Calu3 (cell line): ENCODE measurements at regions not wholly inside any gene's neighbourhood (a gene's known extent, or its start where the extent isn't known, plus 50 kb on each side); places are given as distances from the start of the nearest gene placed in this dataset.

ENCODE experiments used
- BruUV-seq: library from RNA; stranded (reverse); fragments of 400-500 nt; replicated peaks from 2 replicates; lab custom pipeline; 2021; lab: Mats Ljungman, UMichigan
- CTCF ChIA-PET: fragments of 300-600 bp; sonication (Branson Sonifier 250); formaldehyde crosslinking; loops from one replicate; lab custom pipeline; 2022; ENCODE audit warnings: antibody characterized with exemption; lab: Charles Lee
- DNase-seq: peaks from one replicate; pipeline ENCODE4 v3.0.0; 2022
- H3K27ac Mint-ChIP-seq: one replicate; pipeline ENCODE4 v1.8.0; 2022; ENCODE audit warnings: mixed read lengths; ENCODE audit not compliant: unreplicated experiment
- H3K27me3 Mint-ChIP-seq: one replicate; pipeline ENCODE4 v1.8.0; 2022; ENCODE audit warnings: mixed read lengths; ENCODE audit not compliant: unreplicated experiment
- H3K36me3 Mint-ChIP-seq: one replicate; pipeline ENCODE4 v1.8.0; 2022; ENCODE audit warnings: mild to moderate bottlenecking, moderate library complexity, mixed read lengths; ENCODE audit not compliant: insufficient read depth, unreplicated experiment
- H3K4me1 Mint-ChIP-seq: one replicate; pipeline ENCODE4 v1.8.0; 2022; ENCODE audit warnings: mild to moderate bottlenecking, low read depth, mixed read lengths; ENCODE audit not compliant: unreplicated experiment
- H3K4me3 Mint-ChIP-seq: one replicate; pipeline ENCODE4 v1.8.0; 2022; ENCODE audit warnings: mild to moderate bottlenecking, low read depth, moderate library complexity, mixed read lengths; ENCODE audit not compliant: unreplicated experiment
- H3K9me3 Mint-ChIP-seq: one replicate; pipeline ENCODE4 v1.8.0; 2022; ENCODE audit warnings: low read depth, mixed read lengths; ENCODE audit not compliant: unreplicated experiment
- intact Hi-C: fragments of 100-400 bp; cut with micrococcal nuclease; formaldehyde crosslinking; loops from one replicate; pipeline ENCODE4 v1.10.0; 2022; ENCODE audit not compliant: unreplicated experiment
- TF ChIP-seq, protein P1 (sequence below): fragments of 200-600 bp; IDR thresholded peaks from one replicate; pipeline ENCODE4 v1.8.0; 2022; ENCODE audit warnings: antibody characterized with exemption; ENCODE audit not compliant: unreplicated experiment

DNA sequence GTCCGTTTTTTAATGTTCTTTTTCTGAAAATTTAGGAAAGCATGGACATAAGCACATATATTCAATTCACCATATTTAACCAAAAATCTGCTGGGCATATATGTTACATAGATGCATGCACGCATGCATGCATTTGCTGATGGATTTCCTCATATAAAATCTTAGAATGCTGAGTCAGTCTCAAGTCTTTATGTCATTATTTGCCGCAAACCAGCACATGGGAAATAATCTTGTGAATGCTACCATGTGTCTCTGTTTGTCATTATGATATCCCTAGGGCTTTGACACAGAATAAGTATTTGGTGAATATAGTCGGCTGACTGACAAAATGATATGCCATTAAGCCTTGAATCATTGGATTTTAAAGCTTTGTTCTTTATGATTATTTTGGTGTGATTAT is 776.5 kb downstream of the KCNT2 start:
- CTCF ChIA-PET: no interaction called here
- BruUV-seq: no TSS peak
- Mint-ChIP-seq H3K27me3 (no peaks in the 10 kb centered on the region), H3K27ac (no peak overlapping the region), H3K36me3 (no peaks in the 10 kb centered on the region), H3K9me3 (no peaks in the 10 kb centered on the region), H3K4me1 (no peaks in the 10 kb centered on the region), H3K4me3 (no peak overlapping the region)
- TF ChIP-seq, protein P1, sequence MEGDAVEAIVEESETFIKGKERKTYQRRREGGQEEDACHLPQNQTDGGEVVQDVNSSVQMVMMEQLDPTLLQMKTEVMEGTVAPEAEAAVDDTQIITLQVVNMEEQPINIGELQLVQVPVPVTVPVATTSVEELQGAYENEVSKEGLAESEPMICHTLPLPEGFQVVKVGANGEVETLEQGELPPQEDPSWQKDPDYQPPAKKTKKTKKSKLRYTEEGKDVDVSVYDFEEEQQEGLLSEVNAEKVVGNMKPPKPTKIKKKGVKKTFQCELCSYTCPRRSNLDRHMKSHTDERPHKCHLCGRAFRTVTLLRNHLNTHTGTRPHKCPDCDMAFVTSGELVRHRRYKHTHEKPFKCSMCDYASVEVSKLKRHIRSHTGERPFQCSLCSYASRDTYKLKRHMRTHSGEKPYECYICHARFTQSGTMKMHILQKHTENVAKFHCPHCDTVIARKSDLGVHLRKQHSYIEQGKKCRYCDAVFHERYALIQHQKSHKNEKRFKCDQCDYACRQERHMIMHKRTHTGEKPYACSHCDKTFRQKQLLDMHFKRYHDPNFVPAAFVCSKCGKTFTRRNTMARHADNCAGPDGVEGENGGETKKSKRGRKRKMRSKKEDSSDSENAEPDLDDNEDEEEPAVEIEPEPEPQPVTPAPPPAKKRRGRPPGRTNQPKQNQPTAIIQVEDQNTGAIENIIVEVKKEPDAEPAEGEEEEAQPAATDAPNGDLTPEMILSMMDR: no peak
- DNase-seq: no peak
- intact Hi-C loops: no loop called here

DNA sequence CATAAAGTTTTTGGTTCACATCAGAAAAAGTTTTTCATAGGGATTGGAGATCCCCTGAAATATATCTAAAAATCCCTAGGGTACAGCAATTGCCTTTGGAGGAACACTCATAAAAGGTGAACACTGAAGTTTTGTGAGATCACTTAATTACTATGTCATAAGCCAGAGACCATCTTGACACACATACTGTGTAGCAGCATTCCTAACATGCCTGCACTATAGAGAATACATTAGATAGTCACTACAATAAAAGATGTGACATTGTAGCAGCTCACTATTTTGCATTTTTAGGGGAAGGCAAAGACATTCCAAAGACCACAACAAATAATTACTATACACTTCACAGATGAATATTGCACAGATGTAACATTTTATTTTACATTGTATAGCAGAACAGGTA is 779.9 kb downstream of the KCNT2 start:
- no TSS peak for BruUV-seq
- DNase-seq: no peak
- TF ChIP-seq, protein P1: no peak
- Mint-ChIP-seq H3K4me3 (no peak overlapping the region), H3K9me3 (no peaks in the 10 kb centered on the region), H3K36me3 (no peaks in the 10 kb centered on the region), H3K27ac (no peak overlapping the region), H3K4me1 (no peaks in the 10 kb centered on the region), H3K27me3 (no peaks in the 10 kb centered on the region)
- CTCF ChIA-PET: no interaction called here
- intact Hi-C loops: no loop called here

DNA sequence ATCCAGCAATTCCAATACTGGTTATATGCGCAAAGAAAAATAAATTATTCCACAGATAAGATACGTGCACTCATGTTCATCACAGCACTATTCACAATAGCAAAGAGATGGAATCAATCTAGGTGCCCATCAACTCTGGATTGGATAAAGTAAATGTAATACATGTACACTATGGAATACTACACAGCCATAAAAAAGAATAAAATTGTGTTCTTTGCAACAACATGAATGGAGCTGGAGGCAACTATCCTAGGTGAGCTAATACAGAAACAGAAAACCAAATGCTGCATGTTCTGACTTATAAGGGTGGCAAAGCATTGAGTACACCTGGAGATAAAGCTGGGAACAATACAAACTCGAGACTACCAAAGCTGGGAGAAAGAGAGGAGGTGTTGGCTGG is 787.3 kb downstream of the KCNT2 start:
- Mint-ChIP-seq H3K36me3 (no peaks in the 10 kb centered on the region), H3K4me1 (no peaks in the 10 kb centered on the region), H3K4me3 (no peak overlapping the region), H3K27me3 (no peaks in the 10 kb centered on the region), H3K9me3 (no peaks in the 10 kb centered on the region), H3K27ac (no peak overlapping the region)
- BruUV-seq: no TSS peak
- TF ChIP-seq, protein P1: no peak
- intact Hi-C loops: no loop called here
- CTCF ChIA-PET: no interaction called here
- no peak for DNase-seq

DNA sequence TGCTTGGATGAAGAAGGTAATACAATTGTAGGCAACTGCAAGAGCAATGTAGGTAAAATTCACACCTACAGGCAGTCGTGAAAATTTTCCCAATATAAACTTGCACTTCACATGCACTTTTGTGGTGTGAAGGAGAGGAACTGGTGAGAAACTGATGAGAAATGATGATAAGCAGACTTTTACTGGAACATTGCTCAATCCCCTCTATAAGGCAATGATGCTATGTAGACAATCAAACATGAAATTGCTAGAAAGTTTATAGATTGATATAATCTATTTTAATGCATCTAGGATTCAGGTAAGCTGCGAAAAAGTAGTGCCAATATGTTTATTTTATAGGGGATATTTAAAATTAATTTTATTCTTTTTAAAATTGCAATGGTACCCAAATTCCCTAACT is 802.2 kb downstream of the KCNT2 start:
- no peak for DNase-seq
- intact Hi-C loops: no loop called here
- Mint-ChIP-seq H3K27me3 (no peaks in the 10 kb centered on the region), H3K4me3 (no peak overlapping the region), H3K9me3 (no peaks in the 10 kb centered on the region), H3K4me1 (no peaks in the 10 kb centered on the region), H3K36me3 (no peaks in the 10 kb centered on the region), H3K27ac (no peak overlapping the region)
- TF ChIP-seq, protein P1: no peak
- CTCF ChIA-PET: no interaction called here
- no TSS peak for BruUV-seq

DNA sequence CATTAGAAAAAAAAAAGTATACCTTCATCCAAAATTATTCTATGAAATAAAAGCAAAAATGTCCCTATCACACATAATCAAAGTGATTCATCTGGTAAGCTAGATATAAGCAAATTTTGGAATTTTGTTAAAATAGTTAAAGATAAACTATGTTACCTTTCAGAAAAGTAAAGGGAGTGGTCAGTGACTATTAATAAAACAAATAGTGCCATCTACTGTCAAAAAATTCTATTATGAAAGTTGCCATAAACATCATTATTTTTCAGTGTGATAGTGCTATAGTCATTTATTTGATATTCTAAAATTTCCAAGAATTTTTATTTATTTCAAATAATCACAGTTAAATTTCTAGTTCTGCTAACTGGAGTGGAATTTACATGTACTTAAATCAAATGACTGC is 803.7 kb downstream of the KCNT2 start:
- Mint-ChIP-seq H3K27me3 (no peaks in the 10 kb centered on the region), H3K27ac (no peak overlapping the region), H3K4me1 (no peaks in the 10 kb centered on the region), H3K4me3 (no peak overlapping the region), H3K9me3 (no peaks in the 10 kb centered on the region), H3K36me3 (no peaks in the 10 kb centered on the region)
- CTCF ChIA-PET: no interaction called here
- BruUV-seq: no TSS peak
- TF ChIP-seq, protein P1: no peak
- no peak for DNase-seq
- intact Hi-C loops: no loop called here
